GM06990 (cell line): ENCODE measurements at regions not wholly inside any gene's neighbourhood (a gene's known extent, or its start where the extent isn't known, plus 50 kb on each side); places are given as distances from the start of the nearest gene placed in this dataset.

Experiments
- DNase-seq: peaks from one replicate; pipeline ENCODE4 v3.0.0-alpha.2; 2011; ENCODE audit not compliant: insufficient read length; ENCODE audit errors: extremely low read depth
- H3K27me3 ChIP-seq: replicated peaks from 2 replicates; pipeline ENCODE4 v1.6.0; 2011; ENCODE audit warnings: low read length; ENCODE audit not compliant: control insufficient read depth, insufficient read depth
- H3K36me3 ChIP-seq: 2 replicates; pipeline ENCODE4 v1.5.1; 2011; ENCODE audit warnings: low read length; ENCODE audit not compliant: control insufficient read depth, insufficient read depth
- H3K4me3 ChIP-seq: replicated peaks from 2 replicates; pipeline ENCODE4 v1.5.1; 2011; ENCODE audit warnings: low read depth, mild to moderate bottlenecking, control low read depth, low read length
- CTCF ChIP-seq: IDR thresholded peaks from 2 replicates; pipeline ENCODE4 v1.5.1; 2011; ENCODE audit warnings: low read length, control low read depth, mild to moderate bottlenecking, inconsistent platforms; ENCODE audit not compliant: insufficient read depth, poor library complexity, severe bottlenecking

DNA sequence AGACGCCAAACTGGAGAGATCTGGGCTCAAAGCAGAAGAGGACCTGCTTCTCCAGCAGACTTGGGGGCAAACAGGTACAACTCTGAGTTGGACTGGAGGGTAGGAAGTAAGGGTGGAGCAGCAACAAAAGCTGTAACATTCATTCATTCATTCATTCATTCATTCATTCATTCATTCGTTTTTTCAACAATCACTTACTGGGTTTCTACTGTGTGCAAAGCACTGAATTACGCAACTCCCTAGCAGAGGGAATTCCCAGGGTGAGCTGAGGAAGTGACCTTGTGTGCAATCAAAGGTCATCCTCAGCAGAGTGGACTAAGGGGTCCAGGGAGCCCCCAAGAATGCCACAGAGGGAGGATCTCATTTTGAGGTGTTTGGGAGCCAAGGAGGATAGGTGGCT is 231.1 kb upstream of the SDK2 start:
- H3K27me3 ChIP-seq = no peaks in the 10 kb centered on the region
- no peak for DNase-seq
- H3K36me3 ChIP-seq = no peaks in the 10 kb centered on the region
- no peak for TF ChIP-seq CTCF
- no peak overlapping the region for H3K4me3 ChIP-seq

DNA sequence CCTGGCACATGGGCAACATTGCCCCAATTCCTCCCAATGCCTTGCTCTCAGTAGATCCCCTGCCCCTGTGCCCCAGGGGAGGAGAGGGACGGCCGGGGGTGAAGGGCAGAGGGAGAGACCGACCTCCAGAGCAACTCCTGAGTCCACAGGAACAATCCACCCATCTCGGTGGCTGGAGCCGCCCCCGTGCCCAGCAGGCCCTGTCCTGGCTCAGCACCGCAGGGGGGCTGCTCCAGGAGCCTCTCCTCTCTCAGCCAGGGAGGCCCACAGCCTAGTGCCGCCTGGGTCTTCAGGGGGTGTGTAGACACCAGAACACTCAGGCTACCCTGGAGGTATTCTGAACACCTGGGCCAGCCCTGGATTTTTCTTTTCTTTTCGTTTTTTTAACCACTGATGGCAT is 233.7 kb upstream of the SDK2 start:
- no peak for DNase-seq
- TF ChIP-seq CTCF = no peak
- Histone ChIP-seq H3K4me3 (no peak overlapping the region), H3K27me3 (no peaks in the 10 kb centered on the region), H3K36me3 (no peaks in the 10 kb centered on the region)

- Histone ChIP-seq H3K4me3 (no peak overlapping the region), H3K27me3 (no peaks in the 10 kb centered on the region), H3K36me3 (no peaks in the 10 kb centered on the region)
- DNase-seq = no peak
- no peak for TF ChIP-seq CTCF
Measured at GRCh38 chr17:73878923-73879322, 234.7 kb upstream of the SDK2 start.

- Histone ChIP-seq H3K27me3 (no peaks in the 10 kb centered on the region), H3K36me3 (no peaks in the 10 kb centered on the region), H3K4me3 (no peak overlapping the region)
- DNase-seq = no peak
- TF ChIP-seq CTCF = no peak
Measured at GRCh38 chr17:73879987-73880386, 235.7 kb upstream of the SDK2 start.

GRCh38 chr17:73882590-73882989 is 238.3 kb upstream of the SDK2 start:
- Histone ChIP-seq H3K36me3 (no peaks in the 10 kb centered on the region), H3K4me3 (no peak overlapping the region), H3K27me3 (no peaks in the 10 kb centered on the region)
- DNase-seq = no peak
- TF ChIP-seq CTCF = no peak

GRCh38 chr17:73883175-73883574 is 238.9 kb upstream of the SDK2 start:
- Histone ChIP-seq H3K4me3 (no peak overlapping the region), H3K27me3 (no peaks in the 10 kb centered on the region), H3K36me3 (no peaks in the 10 kb centered on the region)
- no peak for TF ChIP-seq CTCF
- no peak for DNase-seq
